ENCODE measurements at regions not wholly inside any gene's neighbourhood (a gene's known extent, or its start where the extent isn't known, plus 50 kb on each side); places are given as distances from the start of the nearest gene placed in this dataset.

DNA sequence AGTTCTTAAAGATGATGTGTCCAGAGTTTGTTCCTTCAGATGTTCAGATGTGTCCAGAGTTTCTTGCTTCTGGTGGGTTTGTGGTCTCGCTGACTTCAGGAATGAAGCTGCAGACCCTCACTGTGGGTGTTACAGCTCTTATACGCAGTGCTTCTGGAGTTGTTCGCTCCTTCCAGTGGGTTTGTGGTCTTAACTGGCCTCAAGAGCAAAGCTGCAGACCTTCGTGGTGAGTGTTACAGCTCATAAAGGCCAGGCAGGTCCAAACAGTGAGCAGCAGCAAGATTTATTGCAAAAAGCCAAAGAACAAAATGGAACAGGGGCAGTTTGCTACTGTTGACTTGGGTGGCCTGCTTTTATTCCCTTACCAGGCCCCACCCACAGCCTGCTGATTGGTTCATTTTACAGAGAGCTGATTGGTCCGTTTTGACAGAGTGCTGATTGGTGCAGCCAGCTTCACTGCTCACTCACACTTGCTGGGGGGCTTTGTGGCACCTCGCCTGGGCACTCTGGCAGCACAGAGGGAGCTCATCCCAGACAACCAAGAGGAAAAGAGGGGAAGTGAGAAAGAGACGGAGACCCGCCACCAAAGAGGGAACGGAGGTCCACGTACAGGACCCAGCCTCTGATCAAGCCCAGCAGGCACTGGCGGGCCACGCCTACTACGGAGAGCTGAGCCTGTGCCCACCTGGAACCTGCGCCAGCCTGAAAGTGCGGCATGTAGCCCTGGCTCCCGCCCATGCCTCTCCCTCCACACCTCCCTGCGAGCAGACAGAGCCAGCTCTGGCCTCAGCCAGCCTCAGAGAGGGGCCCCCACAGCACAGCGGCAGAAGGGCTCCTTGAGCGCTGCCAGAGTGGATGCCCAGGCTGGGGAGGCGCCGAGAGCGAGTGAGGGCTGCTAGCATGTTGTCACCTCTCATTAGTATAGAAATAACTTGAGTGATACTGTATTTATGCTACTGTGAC is 55.8 kb upstream of the SEMA3C start:
- no peak for TF ChIP-seq POLR2A (IDR thresholded peaks at IDR 0.05)
- TF ChIP-seq, protein P1, sequence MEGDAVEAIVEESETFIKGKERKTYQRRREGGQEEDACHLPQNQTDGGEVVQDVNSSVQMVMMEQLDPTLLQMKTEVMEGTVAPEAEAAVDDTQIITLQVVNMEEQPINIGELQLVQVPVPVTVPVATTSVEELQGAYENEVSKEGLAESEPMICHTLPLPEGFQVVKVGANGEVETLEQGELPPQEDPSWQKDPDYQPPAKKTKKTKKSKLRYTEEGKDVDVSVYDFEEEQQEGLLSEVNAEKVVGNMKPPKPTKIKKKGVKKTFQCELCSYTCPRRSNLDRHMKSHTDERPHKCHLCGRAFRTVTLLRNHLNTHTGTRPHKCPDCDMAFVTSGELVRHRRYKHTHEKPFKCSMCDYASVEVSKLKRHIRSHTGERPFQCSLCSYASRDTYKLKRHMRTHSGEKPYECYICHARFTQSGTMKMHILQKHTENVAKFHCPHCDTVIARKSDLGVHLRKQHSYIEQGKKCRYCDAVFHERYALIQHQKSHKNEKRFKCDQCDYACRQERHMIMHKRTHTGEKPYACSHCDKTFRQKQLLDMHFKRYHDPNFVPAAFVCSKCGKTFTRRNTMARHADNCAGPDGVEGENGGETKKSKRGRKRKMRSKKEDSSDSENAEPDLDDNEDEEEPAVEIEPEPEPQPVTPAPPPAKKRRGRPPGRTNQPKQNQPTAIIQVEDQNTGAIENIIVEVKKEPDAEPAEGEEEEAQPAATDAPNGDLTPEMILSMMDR (IDR thresholded peaks at IDR 0.05) = no peak
- no peaks in the 10 kb centered on the region for H3K4me1 ChIP-seq
- peaks cover 0 to 1% (median 0%) of the 10 kb centered on the region in 4 donors for H3K9me3 ChIP-seq

DNA sequence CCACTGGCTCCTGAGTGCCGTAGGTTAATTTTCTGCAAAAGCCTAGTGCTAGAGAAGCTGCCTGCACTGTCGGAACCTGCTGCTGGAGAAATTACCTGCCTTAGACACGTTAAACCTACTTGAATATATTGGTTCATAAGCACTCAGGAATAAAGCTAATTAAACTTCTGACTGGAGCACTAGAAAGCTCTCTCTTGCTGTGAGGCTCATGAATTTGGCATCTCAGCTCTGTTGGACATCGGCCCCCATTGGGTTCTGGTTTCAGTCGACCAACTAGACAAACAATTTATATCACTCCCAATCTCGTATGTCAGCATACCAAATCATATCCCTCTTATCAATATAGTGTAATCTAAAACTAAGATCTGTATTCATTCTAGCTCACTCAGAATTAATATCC is 52.4 kb upstream of the SEMA3C start:
- H3K36me3 ChIP-seq = no peaks in the 10 kb centered on the region
- no peak for DNase-seq
- no peak overlapping the region for H3K4me3 ChIP-seq
- no peak overlapping the region for H3K27ac ChIP-seq
- H3K9me3 ChIP-seq = no peaks in the 10 kb centered on the region
- no peaks in the 10 kb centered on the region for H3K27me3 ChIP-seq
- TF ChIP-seq, protein P1 (IDR thresholded peaks at IDR 0.05) = no peak
- TF ChIP-seq POLR2A (IDR thresholded peaks at IDR 0.05) = no peak
- no peaks in the 10 kb centered on the region for H3K4me1 ChIP-seq

More for the DNA sequence above, 55.8 kb upstream of the SEMA3C start:
- no peak for DNase-seq
- no peaks in the 10 kb centered on the region for H3K36me3 ChIP-seq
- H3K4me3 ChIP-seq = no peak overlapping the region
- H3K27me3 ChIP-seq = no peaks in the 10 kb centered on the region
- no peak overlapping the region for H3K27ac ChIP-seq

Small RNA genes in the stretch of these regions (small RNA-seq; reads per million reads assigned to genes)
- 0 reads per million in 2 donors for gene AC004866.1
